ENCODE measurements at regions not wholly inside any gene's neighbourhood (a gene's known extent, or its start where the extent isn't known, plus 50 kb on each side); places are given as distances from the start of the nearest gene placed in this dataset.

- no peak for DNase-seq
These were observed 50.5 kb upstream of the HSPA12A start for GRCh38 chr10:116792817-116793216.

- DNase-seq, result no peak
These were observed 52.8 kb upstream of the ENO4 start for GRCh38 chr10:116796469-116796868.

- peak; percentile 29 to 50 for DNase-seq
These were observed 52.3 kb upstream of the ENO4 start for GRCh38 chr10:116796910-116797513.

GRCh38 chr10:116798859-116799258 lies 50.4 kb upstream of the ENO4 start:
- DNase-seq, result no peak
